ENCODE measurements at regions not wholly inside any gene's neighbourhood (a gene's known extent, or its start where the extent isn't known, plus 50 kb on each side); places are given as distances from the start of the nearest gene placed in this dataset.

DNA sequence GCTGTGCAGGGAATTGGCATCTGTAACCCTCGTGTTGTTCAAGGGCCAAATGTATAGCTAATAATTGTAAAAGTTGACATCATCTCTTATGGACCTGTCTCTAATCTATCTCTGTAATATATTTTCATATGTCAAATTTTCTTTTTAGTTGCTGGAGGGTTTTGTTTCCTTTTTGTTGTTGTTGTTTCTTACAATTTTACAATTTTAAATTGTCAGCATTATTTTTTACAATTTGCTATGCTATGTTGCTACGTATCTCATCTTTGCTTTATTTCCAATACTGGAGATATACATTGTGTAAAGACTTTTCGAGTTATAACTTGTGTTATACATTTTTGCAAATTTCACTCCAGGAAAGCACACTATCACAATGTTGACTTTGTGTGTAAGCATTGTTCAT lies 290.2 kb upstream of the SP4 start:
- no peak overlapping the region for H3K4me3 ChIP-seq (ENCODE audit: low read depth, low read length)
- H3K4me1 ChIP-seq, result no peaks in the 10 kb centered on the region
- H3K27me3 ChIP-seq, result no peaks in the 10 kb centered on the region
- TF ChIP-seq, protein P1, sequence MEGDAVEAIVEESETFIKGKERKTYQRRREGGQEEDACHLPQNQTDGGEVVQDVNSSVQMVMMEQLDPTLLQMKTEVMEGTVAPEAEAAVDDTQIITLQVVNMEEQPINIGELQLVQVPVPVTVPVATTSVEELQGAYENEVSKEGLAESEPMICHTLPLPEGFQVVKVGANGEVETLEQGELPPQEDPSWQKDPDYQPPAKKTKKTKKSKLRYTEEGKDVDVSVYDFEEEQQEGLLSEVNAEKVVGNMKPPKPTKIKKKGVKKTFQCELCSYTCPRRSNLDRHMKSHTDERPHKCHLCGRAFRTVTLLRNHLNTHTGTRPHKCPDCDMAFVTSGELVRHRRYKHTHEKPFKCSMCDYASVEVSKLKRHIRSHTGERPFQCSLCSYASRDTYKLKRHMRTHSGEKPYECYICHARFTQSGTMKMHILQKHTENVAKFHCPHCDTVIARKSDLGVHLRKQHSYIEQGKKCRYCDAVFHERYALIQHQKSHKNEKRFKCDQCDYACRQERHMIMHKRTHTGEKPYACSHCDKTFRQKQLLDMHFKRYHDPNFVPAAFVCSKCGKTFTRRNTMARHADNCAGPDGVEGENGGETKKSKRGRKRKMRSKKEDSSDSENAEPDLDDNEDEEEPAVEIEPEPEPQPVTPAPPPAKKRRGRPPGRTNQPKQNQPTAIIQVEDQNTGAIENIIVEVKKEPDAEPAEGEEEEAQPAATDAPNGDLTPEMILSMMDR (IDR thresholded peaks at IDR 0.05; ENCODE audit: low read depth, low read length), result no peak
- no peaks in the 10 kb centered on the region for H3K36me3 ChIP-seq
- no peak for DNase-seq
- no peaks in the 10 kb centered on the region for H3K9me3 ChIP-seq

DNA sequence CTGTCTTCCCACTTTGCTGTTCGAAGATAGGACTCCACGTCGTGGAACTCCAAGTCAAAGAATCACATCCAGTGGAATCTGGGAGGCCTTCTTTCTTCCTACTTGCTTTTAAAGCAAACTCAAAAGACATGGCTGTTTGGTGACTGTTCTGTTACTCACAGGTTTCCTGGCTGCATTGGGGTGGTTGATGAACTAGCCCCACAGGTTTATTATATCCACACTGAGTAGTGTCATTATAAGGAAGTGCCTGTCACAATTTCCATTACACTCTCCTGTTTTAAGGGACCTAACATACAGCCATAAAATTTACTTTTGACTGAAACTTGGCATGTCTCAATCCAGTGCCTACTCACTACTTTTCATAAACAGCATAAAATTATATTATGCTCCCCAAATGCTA lies 287.3 kb upstream of the SP4 start:
- no peaks in the 10 kb centered on the region for H3K4me1 ChIP-seq
- no peaks in the 10 kb centered on the region for H3K27me3 ChIP-seq
- no peaks in the 10 kb centered on the region for H3K36me3 ChIP-seq
- DNase-seq, result no peak
- no peak overlapping the region for H3K4me3 ChIP-seq (ENCODE audit: low read depth, low read length)
- TF ChIP-seq, protein P1 (IDR thresholded peaks at IDR 0.05; ENCODE audit: low read depth, low read length), result no peak
- no peaks in the 10 kb centered on the region for H3K9me3 ChIP-seq

DNA sequence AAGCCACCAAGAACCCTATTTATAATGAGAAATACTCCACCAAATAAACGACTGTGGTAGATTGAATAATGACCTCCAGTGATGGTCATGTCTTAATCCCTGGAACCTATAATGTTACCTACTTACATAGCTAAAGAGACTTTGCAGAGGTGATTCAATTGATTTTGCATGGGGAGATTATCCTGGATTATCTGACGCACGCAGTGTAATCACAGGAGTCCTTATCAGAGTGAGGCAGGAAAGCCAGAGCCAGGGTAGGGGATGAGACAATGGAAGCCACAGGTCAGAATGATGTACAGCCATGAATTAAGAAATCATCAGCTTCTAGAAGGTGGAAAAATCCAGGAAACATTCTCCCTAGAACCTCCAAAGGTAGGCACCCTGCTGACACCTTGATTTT lies 286.4 kb upstream of the SP4 start:
- H3K4me3 ChIP-seq (ENCODE audit: low read depth, low read length), result no peak overlapping the region
- H3K9me3 ChIP-seq, result no peaks in the 10 kb centered on the region
- no peaks in the 10 kb centered on the region for H3K27me3 ChIP-seq
- DNase-seq, result no peak
- no peaks in the 10 kb centered on the region for H3K4me1 ChIP-seq
- TF ChIP-seq, protein P1 (IDR thresholded peaks at IDR 0.05; ENCODE audit: low read depth, low read length), result no peak
- H3K36me3 ChIP-seq, result no peaks in the 10 kb centered on the region

DNA sequence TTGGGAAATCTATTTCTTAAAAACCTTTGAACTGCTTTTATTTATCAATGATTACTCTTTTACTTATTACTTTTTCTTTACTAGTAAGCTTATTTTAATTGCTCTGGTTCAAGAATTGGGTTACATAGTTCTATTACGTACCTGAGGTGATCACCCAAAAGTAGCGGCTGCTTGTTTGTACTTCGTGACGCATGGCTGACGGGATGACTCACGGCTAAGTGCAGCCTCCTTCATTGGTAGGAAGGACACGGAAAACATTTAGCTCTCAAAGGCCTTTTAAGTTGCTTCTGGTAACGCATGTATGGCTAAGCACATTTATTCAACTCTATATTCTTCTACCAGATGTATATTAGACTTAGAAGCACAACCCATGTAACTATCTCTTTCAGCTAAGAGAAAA lies 285.8 kb upstream of the SP4 start:
- Histone ChIP-seq H3K9me3 (no peaks in the 10 kb centered on the region), H3K27me3 (no peaks in the 10 kb centered on the region), H3K4me1 (no peaks in the 10 kb centered on the region), H3K4me3 (ENCODE audit: low read depth, low read length) (no peak overlapping the region), H3K36me3 (no peaks in the 10 kb centered on the region)
- TF ChIP-seq, protein P1 (IDR thresholded peaks at IDR 0.05; ENCODE audit: low read depth, low read length), result no peak
- no peak for DNase-seq

DNA sequence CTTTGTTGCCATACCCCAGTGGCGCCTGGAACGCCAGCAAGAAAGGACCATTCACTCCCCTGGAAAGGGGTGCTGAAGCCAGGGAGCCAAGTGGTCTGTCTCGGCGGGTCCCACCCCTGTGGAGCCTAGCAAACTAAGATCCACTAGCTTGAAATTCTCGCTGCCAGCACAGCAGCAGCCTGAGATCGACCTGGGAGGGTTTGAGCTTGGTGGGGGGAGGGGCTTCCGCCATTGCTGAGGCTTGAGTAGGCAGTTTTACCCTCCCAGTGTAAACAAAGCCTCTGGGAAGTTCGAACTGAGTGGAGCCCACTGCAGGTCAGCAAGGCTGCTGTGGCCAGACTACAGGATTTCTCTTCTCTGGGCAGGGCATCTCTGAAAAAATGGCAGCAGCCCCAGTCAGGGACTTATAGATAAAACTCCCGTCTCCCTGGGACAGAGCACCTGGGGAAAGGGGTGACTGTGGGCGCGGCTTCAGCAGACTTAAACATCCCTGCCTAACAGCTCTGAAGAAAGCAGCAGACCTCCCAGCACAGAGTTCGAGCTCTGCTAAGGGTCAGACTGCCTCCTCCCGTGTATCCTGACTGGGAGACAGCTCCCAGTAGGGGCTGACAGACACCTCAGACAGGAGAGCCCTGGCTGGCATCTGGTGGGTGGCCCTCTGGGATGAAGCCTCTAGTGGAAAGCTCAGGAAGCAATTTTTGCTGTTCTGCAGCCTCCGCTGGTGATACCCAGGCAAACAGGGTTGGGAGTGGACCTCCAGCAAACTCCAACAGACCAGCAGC lies 281.1 kb upstream of the SP4 start:
- H3K9me3 ChIP-seq, result no peaks in the 10 kb centered on the region
- TF ChIP-seq, protein P1 (IDR thresholded peaks at IDR 0.05; ENCODE audit: low read depth, low read length), result no peak
- no peaks in the 10 kb centered on the region for H3K4me1 ChIP-seq
- DNase-seq, result no peak
- no peaks in the 10 kb centered on the region for H3K27me3 ChIP-seq
- no peak overlapping the region for H3K4me3 ChIP-seq (ENCODE audit: low read depth, low read length)
- H3K36me3 ChIP-seq, result no peaks in the 10 kb centered on the region

DNA sequence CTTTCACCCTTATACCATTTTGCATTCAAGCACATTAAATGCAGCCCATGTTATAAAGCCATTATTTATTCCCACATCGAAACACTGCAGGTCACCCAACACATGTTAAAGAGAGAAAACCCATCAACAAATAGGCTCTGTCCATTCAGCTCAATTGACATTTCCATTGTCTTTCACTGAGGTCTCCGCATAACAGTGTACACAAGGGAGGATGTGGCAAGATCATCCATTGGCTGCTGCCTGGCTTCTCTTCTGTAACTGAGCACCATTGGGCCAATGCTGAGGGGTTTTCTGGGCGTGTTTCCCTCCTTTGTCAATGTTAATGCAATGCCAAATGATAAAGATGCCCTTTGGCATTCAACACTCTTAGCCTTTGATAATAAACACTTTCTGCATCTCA lies 278.1 kb upstream of the SP4 start:
- TF ChIP-seq, protein P1 (IDR thresholded peaks at IDR 0.05; ENCODE audit: low read depth, low read length), result no peak
- no peaks in the 10 kb centered on the region for H3K4me1 ChIP-seq
- no peak for DNase-seq
- no peaks in the 10 kb centered on the region for H3K27me3 ChIP-seq
- no peaks in the 10 kb centered on the region for H3K36me3 ChIP-seq
- H3K9me3 ChIP-seq, result no peaks in the 10 kb centered on the region
- no peak overlapping the region for H3K4me3 ChIP-seq (ENCODE audit: low read depth, low read length)

Measured in BE2C (cell line).